Right ventricle myocardium superior (tissue), 1 donor: ENCODE measurements at regions not wholly inside any gene's neighbourhood (a gene's known extent, or its start where the extent isn't known, plus 50 kb on each side); places are given as distances from the start of the nearest gene placed in this dataset.
A peak's percentile ranks its signal among the peaks of the same experiment; 100 is the strongest.

Experiments used
- ATAC-seq: fragments of 200-7000 bp; cut with Tn5 transposase; one replicate; pipeline ENCODE4 v1.9.1; 2020; ENCODE audit warnings: mild to moderate bottlenecking; ENCODE audit not compliant: poor library complexity
- DNase-seq: peaks from one replicate; pipeline ENCODE4 v3.0.0-alpha.2; 2020
- intact Hi-C: fragments of 100-400 bp; cut with DNase I; formaldehyde crosslinking; loops from one replicate; pipeline ENCODE4 v1.11.2; 2022
- donor health status: DM: no; HTN: yes; CAD: no; lungs with severe emphysema.

- no peak for ATAC-seq
- intact Hi-C loops: no loop called here
- no peak for DNase-seq
These were observed 57.5 kb upstream of the TMCO5A start for GRCh38 chr15:37876900-37877299.

- ATAC-seq: no peak
- no peak for DNase-seq
- intact Hi-C loops: no loop called here
These were observed 56.3 kb upstream of the TMCO5A start for GRCh38 chr15:37877851-37878741.

- ATAC-seq: peak; percentile 70
- no peak for DNase-seq
- intact Hi-C loops: no loop called here
These were observed 54.2 kb upstream of the TMCO5A start for GRCh38 chr15:37880009-37880834.

- ATAC-seq (no peak), DNase-seq (no peak)
- intact Hi-C loops: no loop called here
These were observed 53.6 kb upstream of the TMCO5A start for GRCh38 chr15:37880835-37881153.

GRCh38 chr15:37881237-37882013, 53.0 kb upstream of the TMCO5A start:
- intact Hi-C loops: no loop called here
- ATAC-seq (no peak), DNase-seq (no peak)

GRCh38 chr15:37882640-37883039, 51.8 kb upstream of the TMCO5A start:
- intact Hi-C loops: no loop called here
- DNase-seq: no peak
- ATAC-seq: no peak
